IPS-NIHi7 (cell line): ENCODE measurements at regions not wholly inside any gene's neighbourhood (a gene's known extent, or its start where the extent isn't known, plus 50 kb on each side); places are given as distances from the start of the nearest gene placed in this dataset.

Source experiments
- DNase-seq: peaks from one replicate; pipeline ENCODE4 v3.0.0; 2012; ENCODE audit warnings: mixed read lengths; ENCODE audit errors: extremely low spot score

DNA sequence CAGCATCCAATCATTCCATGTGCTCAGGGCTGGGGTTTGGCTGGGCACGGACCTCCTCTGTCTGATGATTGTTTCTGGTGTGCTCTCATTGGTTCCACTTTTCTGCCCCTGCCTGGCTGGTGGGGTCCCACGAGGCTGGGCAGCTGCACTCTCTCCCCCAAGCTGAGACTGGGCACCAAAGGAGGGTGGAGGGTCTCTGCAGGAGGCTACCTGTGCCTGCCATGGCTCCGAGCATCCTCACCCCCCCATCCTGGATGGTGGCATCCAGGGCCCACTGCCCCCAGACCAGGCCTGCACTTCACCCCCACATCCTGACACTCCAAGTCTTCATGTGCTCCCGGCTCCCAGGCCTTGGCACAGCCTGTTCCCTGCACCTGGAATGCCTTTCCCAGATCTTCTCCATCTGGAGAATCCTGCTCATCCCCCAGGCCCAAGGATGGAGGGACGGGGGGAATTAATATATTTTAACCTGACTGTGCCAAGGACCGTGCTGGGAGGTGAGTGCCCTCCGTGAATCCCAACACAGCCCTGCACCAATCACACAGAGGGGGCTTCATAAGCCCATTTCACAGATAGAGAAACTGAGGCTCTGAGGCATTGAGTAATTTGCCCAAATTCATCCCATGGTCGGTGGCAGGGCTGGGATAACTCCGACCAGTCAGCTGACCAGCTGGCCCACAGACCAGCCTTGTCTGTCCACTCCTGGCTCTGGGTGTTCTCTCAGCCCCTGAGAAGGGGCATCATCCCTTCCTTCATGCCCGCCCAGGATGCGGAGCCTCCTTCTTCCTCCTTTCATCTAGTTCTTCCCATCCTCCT lies 403.4 kb downstream of the MATN1 start:
- DNase-seq: no peak

DNA sequence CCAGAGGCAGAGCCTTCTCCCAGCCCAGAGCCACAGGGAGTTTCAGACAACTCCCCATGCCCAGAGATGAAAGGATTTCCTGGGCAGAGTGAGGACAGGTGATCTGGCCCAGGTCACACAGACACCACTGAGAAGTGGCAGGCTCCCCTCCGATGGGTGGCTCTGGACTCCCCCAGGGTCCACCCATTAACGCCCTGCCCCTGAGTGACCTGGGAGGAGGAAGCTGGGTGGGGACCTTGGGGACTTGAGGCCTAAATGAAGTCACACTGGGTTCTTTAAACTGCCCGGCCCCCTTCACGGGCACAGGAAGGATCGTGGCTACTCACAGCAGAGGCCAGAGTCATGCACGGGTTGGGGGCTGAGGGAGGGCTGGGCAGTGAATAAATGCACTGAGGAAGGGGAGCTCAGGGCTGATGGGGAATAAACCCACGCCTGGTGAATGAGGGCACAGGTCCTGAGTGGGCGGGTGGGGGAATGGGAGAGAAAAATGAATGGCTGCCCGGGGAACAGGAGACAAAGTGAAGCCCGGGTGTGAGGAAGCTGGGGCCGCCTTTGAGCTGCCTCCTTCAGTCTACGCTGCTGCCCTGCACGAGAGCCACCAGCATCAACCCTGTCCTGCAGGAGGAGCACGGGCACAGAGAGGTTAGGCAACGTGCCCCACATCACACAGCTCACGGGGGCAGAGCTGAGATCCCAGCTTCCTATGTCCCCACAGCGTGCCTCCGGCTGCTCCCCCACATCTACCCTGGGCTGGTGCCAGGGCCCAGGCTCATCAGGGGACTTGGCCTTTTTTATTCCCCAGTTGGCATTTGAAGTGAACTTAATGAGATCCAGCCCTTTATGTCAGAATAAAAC lies 404.3 kb downstream of the MATN1 start:
- DNase-seq: no peak

DNA sequence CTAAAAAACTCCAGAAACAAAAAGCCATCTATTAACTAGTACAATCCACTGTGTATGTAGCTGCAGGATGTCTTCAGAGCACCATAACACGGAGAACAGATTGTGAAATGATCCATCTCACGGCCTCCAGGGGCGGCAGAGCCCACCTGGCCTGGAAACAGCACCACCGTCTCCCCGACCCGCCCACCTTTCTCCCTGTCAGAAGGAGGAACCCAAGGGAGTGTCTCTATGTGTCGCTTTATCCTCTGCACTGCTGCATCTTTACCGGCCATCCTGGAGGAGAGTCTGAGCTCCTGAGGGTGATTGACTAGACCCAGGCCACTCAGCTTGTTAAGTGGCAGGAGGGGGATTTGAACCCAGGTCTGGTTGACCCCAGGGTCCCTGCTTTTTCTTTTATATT lies 405.0 kb downstream of the MATN1 start:
- peak; percentile 31 for DNase-seq

DNA sequence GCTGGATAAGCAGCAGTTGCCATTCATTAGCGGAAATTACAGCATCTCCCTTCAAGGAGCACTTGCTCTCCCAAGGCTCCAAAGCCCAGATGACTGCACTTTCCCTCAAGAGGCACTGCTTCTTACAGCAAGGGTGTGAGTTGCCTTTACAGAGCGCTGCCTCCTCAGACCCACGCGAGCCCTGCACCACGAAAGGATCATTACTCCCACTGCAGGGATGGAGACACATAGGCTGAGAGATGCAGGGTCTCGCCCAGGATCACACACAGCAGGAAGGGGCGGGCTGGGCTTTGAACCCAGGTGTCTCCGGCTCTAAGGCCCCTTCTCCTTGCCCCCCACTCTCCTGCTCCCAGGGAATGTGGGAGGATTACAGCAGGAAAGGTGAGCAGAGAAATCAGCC lies 405.5 kb downstream of the MATN1 start:
- no peak for DNase-seq

DNA sequence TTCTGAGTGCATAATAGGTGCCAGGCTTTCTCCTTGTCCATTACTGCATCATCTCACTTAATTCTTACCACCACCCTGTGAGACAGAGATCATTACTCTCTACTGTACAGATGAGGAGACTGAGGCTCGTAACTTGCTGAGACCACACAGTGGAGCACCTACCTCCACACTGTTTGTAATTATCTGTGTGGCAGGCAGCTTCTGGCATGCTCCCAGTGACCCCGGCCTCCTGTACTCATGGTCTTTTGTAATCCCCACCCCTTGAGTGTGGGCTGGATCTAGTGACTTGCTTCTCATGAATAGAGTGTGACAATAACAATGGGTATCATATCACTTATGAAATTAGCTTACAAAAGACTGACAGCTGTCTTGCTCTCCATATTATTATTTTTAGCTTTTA lies 407.3 kb downstream of the MATN1 start:
- DNase-seq: no peak

DNA sequence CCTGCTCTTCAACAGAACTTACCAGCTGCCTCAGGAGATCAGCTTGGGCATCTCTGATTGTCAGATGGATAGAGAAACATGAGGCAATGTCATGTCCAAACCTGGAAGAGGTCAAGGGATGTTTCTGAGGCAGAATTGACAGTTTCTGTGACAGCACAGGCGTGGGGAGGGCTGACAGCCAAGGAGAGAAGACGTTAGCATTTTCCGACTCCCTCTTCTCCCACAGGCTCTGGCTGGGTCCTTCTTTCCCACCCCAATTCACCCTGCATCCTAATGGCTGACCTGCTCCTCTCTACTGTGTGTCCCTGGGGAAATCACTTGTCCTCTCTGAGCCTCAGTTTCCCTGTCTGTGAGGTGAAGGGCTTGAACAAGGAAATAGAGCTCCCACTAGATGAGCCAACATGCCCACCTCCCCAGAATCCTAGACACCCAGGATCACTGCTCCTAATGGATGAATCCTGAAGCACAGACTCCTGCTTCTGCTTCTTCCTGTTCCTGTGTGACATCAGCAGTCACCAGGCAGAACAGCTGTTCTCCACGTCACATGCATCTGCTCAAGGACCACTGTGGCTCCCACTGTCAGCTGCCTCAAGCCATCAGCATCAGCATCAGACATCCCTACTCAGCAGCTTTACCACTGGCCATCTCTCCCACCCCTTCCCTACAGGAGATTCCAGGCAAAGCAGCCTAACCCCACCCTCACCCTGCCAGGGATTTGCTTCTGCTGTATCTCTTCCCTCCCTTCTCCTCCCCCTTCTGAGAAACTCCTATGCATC lies 408.0 kb downstream of the MATN1 start:
- no peak for DNase-seq

DNA sequence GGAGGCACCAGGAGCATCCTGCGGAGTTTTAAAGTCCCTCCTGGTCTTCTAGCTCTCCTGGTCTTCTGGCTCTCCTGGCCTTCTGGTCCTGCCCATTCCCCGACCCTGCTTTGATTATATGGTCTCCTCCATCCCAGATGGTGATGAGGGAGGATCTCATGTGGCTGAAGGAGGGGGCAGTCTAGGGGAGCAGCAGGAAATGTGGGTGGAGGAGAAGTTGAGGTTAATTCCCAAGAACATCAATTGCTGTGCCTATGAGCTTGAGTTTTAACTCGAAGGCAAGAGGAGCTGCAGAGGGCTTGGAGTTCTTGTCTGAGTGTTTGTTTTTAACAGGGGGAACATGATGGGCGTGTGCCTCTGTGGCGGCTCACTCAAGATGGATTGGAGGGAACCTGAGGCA lies 408.8 kb downstream of the MATN1 start:
- no peak for DNase-seq

DNA sequence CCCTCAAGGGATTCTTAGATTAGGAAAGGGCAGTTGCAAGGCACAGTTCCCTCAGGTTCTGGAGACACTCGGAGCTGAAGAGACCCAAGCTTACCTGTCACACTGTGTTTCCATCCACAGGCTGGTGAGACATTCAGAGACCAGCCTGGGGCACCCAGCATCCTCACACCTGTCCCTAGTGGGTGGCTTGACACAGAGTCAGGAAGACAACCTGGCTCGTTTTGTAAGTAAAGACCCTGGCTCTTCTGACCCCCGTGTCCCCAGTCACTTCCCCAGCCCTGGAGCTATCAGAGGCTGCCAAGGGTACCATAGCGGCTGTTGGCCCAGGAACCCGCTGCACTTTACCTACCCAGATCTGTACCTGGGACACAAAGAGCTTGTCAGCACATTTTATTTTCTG lies 409.8 kb downstream of the MATN1 start:
- no peak for DNase-seq

DNA sequence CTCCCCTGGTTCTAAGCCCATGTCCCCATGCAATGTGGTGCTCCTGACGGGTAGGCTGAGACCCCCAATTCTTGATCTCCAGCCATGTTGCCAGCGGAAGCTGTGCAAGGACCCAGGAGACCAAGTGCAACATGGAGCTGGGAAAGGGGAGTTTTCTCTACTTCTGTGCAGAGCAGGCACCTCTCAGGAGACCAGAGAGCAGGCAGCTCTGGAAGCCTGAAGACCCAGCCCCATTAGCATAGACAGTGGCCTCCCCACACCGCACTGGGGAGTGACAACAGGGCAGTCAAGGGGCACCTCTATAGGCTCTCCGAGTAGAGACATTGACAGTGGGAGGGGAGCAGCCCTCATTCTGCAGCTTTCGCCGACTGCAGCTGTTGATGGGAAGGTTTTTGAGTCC lies 410.2 kb downstream of the MATN1 start:
- no peak for DNase-seq

DNA sequence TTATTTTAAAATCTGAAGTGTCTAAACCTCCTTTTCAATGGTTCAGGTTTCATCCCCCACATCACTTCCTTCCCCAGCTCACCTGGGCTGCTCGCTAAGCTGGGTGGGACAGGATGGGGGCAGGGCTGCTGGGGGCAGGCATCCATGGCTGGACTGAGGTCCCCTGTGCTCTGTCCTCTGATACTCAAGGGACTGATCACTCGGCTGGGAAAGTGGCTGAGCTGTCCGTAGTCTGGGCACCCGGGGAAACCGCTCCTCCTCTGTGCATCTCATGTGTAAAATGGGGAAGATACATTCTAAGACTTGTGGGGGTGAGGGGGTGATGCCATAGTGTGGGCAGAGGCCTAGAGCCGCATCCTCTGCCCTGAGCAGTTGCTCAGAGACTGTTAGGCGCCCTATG lies 411.2 kb downstream of the MATN1 start:
- DNase-seq: no peak

DNA sequence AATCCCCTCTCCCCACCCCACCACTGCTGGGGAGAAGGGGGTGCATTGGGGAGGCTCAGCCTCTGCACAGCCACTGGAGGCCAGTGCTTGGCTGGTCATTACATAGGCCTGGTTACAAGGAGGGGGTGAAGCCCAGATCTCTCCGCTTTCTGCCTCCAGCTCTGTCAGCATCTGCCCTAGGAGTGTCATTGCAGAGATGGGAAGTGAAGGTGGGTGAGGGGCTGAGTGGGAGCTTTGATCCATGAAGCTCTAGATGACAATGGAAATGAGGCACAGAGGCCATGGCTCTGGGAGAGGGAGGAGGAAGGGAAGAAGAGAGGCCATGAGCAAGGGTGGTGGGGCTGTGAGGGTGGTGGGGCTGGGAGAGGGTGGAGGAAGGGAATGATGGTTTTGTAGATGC lies 411.6 kb downstream of the MATN1 start:
- DNase-seq: no peak

DNA sequence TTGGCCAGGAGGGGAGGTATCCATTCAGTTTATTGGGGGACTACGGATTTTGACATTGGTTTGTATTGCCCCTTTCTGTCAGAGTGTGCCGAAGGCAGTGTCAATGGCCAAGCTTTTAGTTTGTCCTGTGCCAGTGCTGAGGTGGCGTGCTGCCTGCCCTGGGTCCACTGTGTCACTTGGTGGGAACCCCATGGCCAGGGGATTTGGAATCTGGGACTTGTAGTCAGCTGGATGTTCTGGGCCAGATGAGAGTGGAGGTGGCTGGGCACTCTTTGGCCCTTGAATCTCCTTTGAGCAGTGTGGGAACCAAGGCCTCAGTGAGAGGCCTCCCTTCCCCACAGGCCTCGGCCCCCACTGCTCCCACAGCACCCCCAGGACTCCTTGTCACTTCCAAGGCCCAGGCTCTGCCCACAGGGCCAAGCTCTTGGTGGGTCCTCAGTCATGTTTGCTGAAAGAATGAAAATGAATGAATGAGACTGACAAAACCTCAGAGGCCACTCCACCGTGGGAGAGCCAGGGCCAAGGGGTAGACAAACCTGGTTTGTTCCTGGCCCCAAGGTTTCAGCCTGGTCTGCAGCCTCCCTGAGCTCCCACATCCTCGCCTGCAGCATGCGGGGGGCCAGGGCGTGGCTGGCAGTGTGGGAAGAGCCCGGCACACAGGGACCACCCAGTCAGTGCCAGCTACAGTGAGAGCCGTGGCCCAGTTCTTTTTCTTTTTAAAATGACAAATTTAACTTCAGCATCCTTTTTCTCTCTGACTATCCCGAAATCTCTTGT lies 412.2 kb downstream of the MATN1 start:
- no peak for DNase-seq

DNA sequence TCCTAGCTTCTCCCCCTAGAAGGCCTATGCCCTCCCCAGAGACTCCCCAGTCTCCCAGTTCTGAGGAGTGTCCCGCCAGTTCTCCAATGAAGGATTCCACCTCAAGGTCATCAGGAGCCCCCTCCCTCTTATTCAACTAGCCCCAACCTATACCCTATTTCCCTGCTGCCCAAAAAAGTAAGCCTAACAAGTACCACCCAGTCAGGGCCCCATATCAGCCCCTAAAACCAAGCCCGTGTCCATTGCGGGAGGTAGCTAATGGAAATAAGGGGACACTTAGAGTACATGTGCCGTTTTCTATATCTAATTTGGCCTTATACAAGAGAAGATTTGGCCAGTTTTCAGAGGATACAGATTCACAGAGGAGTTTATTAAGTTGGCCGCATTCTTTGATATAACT lies 416.2 kb downstream of the MATN1 start:
- no peak for DNase-seq

DNA sequence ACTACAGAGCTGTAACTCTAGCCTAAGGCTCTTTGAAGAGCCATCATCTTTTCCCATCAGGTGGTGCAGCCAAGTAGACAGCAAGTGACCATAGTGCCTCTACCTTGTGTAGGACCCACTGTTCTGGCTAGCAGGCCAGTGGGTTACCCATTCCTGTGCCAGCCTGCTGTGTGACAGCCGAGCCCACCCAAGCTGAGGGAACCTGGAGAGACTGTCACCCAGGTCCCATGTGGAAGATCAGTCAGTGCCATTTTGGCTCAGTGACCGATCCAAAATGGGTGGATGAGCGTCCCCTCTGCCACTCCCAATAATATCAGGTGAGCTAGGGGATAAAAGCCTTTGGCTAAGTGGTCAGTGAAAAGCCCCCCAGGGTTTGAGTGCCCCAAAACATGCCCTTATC lies 417.9 kb downstream of the MATN1 start:
- no peak for DNase-seq

DNA sequence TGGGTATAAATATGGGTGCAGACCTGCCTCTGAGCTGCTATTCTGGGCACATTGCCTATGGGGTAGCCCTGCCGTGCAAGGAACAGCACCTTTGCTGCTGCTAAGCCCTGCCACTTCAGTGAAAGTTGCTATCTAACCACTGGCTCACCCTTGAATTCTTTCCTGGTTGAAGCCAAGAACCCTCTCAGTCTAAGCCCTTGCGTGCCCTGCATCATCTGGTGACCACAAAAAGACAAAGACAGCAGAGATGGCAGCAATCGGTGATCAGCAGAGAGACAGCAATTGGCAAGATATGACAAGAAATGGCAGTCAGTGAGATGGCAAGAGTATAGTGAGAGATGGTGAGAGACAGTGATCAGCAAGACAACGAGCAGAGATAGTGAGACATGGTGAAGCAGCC lies 418.3 kb downstream of the MATN1 start:
- DNase-seq: no peak

DNA sequence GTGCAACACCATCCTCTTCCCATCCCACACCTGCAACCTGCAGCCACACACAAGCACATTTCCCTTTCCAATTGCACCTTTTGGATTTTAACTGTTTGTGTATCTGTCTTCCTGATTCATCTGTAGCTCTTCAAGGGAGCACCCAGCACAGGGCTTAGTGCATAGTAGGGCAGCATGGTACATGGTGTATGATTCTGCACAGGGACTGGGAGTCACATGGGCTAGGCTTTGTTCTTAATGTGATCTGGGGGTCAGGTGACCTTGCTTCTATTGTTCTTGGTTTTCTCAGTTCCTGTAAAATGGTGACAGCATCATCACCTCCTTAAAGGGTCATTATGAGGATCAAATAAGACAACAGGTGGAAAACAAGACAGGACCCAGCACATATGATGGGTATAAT lies 419.3 kb downstream of the MATN1 start:
- DNase-seq: no peak

DNA sequence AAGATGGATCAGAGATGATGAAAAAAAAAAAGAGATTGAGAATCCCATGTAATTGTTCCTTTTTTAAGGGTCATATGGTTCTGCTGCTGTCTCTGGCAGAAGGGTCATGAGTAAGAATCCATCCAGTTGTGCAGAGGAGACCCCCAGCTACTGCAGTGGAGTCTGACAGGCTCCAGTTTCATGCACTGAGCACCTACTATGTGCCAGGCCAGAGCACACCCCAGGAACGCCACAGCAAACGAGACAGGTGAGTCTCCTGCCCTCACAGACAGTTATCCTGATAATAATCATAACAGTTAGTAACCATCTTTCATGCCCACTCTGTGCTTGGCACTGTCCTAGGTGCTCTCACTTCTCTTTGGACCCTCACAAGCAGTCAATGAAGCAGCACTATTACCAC lies 420.0 kb downstream of the MATN1 start:
- no peak for DNase-seq

DNA sequence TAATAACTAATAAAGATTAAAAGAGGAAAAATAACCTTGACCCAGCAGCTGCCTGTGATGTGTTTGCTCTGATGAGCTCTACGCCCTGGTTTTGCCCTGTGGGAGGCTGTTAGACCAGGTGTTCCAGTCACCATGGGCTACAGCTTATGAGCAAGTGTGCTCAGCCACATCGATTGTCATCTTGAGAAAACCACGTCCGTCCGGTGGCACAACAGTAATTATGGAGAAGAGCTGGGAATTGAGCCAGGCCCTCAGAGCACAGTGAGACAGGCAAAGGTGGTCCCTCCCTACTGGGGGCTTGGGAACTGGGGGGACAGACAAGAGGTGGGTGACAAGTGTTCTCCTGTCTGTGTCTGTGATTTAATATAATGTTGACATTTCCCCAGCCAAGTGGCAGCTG lies 420.5 kb downstream of the MATN1 start:
- DNase-seq: no peak

DNA sequence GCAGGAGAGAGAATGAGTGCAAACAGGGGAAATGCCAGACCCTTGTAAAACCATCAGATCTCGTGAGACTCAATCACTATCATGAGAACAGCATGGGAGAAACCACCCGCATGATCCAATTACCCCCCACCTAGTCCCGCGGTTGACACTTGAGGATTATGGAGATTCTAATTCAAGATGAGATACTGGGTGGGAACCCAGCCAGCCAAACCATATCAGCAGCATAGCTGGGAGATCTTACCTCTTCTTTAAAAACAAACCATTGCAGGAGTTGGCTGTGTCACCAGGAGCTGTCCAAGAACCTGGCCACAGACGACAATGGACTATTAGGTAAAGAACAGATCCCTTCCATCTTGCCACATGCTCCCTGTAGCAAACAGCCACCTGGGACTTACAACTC lies 422.7 kb downstream of the MATN1 start:
- DNase-seq: no peak

DNA sequence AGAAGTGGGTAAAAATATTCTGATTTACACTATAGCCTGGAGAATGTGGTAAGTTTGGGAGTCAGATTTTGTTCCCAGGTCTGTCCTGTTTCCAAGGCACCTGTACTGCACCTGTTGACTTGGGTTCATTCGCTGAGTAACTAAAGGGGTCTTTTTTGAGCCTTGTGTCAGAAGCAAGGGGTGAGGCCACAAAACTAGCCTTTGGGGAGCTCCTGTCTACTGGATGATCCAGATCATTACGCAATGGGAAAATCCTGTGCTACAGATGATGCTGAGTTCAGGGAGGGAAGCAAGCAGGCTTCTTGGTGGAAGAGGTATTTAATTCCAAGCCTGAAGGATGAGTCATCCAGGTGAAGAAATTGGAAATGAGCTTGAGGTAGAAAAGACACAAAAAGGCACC lies 424.0 kb downstream of the MATN1 start:
- DNase-seq: no peak

DNA sequence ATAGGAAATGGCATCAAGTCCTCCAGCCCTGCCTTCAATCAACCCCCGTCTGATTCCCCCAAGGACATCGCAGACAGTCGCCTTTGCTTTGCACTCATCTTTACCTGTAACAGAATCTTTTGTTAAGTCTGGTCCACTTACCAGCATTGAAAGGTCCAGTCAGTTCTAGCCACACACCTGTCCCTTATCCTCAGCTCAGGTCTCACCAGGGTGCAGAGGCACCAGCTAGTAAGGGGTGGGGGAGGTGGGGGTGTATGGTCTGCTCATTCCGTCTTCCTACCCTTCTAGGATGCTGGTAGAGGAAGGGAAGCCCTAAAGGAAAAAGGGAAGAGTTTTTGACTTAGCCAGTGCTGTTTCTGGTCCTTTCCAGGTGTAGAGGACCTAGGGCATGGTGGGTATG lies 427.7 kb downstream of the MATN1 start:
- no peak for DNase-seq

DNA sequence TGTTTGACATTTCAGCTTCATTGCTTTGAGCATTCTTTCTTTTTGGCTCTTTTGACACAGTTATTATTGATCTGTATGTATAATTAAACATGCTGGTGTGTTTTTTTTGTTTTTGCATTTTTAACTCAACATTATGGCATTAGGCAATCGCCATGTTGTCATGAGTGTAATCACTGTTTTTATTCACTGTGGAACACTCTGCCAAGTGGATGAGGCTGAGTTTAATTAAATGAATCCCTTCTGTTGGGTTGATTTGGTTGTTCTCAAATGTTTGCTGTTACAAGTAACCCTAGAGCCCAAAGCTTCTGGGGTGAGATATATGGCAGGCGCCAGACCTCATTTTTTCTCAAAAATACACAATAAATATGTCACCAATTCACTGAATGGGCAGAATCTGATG lies 428.1 kb downstream of the MATN1 start:
- no peak for DNase-seq
